IPS-18c (cell line): ENCODE measurements at regions not wholly inside any gene's neighbourhood (a gene's known extent, or its start where the extent isn't known, plus 50 kb on each side); places are given as distances from the start of the nearest gene placed in this dataset.
"Not testable (repeated sequence)": the region's sequence is repeated elsewhere in the genome, so short reads cannot be mapped to it uniquely, and the experiment has no call there.

Experiments
- H3K4me3 ChIP-seq: 2 replicates; pipeline ENCODE4 v1.7.0; 2013; ENCODE audit warnings: low read depth, mild to moderate bottlenecking, low read length, moderate library complexity; ENCODE audit not compliant: insufficient read depth
- H3K9me3 ChIP-seq: one replicate; pipeline ENCODE4 v1.6.1; 2013; ENCODE audit warnings: mild to moderate bottlenecking, low read length, moderate library complexity; ENCODE audit not compliant: control insufficient read depth, insufficient read depth

DNA sequence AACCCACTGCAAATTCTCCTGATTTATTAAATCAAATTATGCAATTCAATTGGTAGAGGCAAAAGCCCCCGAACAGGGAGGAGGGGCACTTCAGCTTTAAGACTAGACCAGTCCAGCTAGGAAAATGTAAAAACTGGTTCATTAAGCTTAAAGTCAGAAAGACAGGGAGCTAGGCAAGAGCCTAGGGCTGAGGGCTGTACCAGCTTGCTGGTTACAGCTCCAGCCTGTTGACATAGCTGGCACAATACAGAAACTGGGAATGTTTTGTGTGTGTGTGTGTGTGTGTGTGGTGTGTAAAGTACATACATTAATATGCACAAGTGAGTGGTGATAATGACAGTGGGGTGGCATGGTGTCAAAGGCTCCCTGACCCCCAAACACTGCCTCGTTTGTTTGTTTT, 307.0 kb upstream of the CELF4 start:
- no peak overlapping the region for H3K4me3 ChIP-seq

GRCh38 chr18:37871561-37871960, 306.0 kb upstream of the CELF4 start:
- Histone ChIP-seq H3K9me3 (no peaks in the 10 kb centered on the region), H3K4me3 (no peak overlapping the region)

More for the DNA sequence above, 307.0 kb upstream of the CELF4 start:
- H3K9me3 ChIP-seq, result no peaks in the 10 kb centered on the region

DNA sequence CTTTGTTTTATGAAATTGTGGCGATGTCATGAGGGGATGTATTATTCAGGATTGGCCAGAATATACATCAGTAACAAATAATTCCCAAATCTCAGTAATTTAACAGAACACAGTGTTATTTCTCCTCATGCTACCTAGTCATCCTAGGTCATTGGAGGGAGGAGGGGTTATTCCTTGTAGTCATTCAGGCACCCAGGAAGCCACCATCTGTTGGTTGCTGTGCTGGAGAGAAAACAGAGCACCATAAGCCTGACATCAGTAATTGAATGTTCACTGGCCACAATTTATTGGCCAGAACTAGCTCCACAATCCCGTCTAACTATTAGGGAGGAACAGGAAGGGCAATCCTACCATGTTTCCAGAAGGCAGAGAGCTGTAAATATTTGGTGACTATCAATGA, 303.5 kb upstream of the CELF4 start:
- H3K9me3 ChIP-seq, result no peaks in the 10 kb centered on the region
- no peak overlapping the region for H3K4me3 ChIP-seq

DNA sequence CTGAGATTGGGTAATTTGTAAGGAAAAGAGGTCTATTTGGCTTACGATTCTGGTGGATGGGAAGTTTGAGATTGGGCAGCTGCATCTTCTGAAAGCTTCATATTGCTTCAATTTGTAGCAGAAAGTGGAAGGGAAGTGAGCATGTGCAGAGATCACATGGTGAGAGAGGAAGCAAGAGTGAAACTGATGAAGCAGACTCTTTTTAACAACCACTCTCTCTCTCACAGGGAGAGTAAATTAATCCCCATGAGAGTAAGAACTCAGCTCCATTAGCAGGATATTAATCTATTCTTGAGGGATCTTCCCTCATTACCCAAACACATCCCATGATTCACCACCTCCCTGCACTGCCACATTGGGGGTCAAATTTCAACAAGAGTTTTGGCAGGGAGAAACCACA, 298.5 kb upstream of the CELF4 start:
- H3K4me3 ChIP-seq, result no peak overlapping the region
- H3K9me3 ChIP-seq, result no peaks in the 10 kb centered on the region

DNA sequence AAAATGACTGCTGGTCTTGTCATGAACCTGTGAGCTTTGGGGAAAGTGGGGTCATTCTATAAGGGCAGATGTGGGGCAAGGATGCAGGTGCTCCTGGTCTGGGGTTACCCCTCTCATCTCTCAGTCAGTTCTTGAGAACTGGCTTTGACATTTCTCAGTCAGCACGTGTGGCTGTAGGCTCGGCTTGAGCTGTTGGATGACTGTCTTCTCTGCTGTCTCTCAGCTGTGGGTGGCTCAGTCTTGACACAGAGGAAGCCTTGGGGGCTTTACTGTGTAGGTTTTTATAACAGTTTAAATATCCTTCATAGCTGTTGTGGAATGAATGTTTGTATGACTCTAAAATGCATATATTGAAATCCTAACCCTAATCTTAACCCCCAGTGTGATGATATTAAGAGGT, 296.4 kb upstream of the CELF4 start:
- H3K9me3 ChIP-seq, result no peaks in the 10 kb centered on the region
- H3K4me3 ChIP-seq, result no peak overlapping the region

DNA sequence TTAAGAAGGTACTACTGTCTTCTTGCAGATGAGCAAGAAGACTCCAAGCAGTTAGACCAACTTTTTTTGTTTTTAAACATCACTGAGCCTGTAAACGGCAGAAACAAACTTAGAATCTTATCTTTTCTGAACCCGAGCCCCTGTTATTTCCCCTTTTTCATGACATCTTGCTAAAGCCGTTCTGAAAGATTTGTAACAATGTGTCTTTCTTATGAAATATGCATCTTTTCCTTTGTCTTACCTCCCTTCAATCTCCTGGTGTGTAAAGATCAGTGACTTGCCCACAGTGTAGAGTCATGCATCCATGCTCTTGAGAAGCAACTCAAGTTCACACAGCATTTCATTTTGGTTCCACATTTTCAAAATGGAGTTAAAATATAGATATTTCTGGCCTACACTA, 288.8 kb upstream of the CELF4 start:
- Histone ChIP-seq H3K9me3 (no peaks in the 10 kb centered on the region), H3K4me3 (no peak overlapping the region)

- Histone ChIP-seq H3K4me3 (no peak overlapping the region), H3K9me3 (no peaks in the 10 kb centered on the region)
These were observed 288.1 kb upstream of the CELF4 start for GRCh38 chr18:37853706-37854105.

DNA sequence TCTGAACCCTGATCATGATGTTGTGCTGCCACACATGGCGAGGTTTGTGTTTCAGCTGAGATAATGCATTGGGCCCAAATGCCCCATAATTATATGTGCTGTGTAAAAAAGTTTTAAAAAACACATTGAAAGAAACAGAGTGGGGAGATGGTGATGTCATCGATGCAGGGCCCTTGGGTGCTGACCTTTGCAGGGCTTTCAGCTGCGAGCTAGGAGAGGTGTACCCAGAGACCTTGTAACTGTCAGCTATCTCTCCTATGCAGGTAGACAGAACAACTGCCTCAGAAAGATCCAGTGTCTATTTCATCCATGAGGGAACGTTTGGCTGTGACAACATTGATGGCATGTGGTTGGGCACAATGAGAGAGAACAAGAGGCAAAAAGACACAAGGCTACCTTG, 286.9 kb upstream of the CELF4 start:
- H3K9me3 ChIP-seq, result no peaks in the 10 kb centered on the region
- no peak overlapping the region for H3K4me3 ChIP-seq

DNA sequence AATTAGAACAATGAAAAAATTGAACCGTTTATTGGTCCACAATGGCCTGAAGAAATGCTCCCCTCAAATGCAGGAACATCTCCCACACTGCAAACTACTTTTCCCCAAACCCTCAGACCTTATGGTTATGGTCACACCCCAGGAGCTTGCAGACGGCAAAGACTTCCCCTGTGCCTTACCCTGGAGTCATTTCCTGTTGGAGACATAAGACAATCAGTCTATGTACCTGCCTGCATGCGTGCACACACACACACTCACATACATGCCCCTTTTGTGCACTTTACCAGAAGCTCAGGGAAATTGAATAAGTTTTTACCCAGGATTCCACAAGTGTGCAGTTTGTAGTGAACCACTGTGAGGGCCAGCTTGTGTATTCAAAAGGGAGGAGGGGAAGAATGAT, 281.9 kb upstream of the CELF4 start:
- no peaks in the 10 kb centered on the region for H3K9me3 ChIP-seq
- H3K4me3 ChIP-seq, result no peak overlapping the region

GRCh38 chr18:37846996-37847395, 281.4 kb upstream of the CELF4 start:
- Histone ChIP-seq H3K9me3 (no peaks in the 10 kb centered on the region), H3K4me3 (no peak overlapping the region)

DNA sequence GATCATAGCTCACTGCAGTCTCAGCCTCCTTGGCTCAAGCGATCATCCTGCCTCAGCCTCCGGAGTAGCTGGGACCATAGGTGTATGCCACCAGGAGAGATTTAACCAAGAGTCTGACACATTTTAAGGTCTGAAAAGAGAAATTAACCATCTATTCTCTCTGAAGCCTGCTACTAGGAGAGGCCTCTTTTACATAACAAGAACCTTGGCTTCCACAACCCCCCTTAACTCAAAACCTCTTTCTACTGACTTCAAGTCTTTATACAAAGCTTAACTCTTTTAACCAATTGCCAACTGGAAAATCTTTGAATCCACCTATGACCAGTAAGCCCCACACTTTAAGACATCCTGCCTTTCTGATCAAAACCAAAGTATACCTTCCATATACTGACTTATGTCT, 279.9 kb upstream of the CELF4 start:
- Histone ChIP-seq H3K4me3 (no peak overlapping the region), H3K9me3 (no peaks in the 10 kb centered on the region)

- Histone ChIP-seq H3K9me3 (no peaks in the 10 kb centered on the region), H3K4me3 (no peak overlapping the region)
These were observed 278.8 kb upstream of the CELF4 start for GRCh38 chr18:37844209-37844970.

- H3K4me3 ChIP-seq, result no peak overlapping the region
- no peaks in the 10 kb centered on the region for H3K9me3 ChIP-seq
These were observed 272.5 kb upstream of the CELF4 start for GRCh38 chr18:37838083-37838482.

DNA sequence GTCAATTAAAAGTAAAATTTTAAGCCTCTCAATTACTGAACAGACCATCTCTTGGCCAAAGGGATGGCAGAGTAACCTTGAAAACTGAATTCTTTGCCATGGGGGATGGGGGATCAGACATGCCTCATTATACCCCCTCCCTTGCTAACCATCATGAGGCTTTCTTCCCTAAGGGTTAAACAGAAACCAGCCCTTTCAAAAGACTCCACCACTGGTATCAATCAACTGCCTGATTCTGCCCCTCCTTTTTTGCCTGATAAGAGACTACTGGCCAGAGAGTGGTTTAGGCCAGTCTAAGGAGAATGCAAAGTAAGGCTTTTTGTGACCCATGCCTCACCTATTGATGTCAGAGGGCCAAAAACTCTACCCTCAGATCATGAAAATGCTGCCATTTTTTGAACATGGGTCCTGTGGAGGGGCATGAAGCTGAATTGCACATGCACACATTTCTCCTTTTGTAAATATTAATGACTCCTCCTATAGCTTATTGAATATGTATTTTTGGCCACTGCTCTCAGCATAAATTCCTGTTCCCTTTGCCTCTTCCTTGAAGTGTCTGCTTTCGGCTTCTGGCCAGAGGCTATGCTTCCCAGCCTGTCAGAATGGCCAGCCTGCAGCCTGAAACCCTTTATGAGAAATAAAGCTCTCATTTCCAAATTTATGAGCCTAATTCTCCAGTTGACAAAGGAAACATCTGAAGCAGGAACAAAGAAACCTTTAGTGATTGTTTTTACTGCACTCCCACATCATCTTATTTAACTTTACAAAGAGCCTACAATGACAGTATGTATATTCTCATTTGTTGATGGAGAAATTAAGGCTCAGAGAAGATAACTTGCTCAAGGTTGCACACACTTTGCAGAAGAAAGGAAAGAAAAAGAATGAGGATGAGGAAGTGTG, 270.7 kb upstream of the CELF4 start:
- Histone ChIP-seq H3K4me3 (no peak overlapping the region), H3K9me3 (peaks cover 3% of the 10 kb centered on the region)

DNA sequence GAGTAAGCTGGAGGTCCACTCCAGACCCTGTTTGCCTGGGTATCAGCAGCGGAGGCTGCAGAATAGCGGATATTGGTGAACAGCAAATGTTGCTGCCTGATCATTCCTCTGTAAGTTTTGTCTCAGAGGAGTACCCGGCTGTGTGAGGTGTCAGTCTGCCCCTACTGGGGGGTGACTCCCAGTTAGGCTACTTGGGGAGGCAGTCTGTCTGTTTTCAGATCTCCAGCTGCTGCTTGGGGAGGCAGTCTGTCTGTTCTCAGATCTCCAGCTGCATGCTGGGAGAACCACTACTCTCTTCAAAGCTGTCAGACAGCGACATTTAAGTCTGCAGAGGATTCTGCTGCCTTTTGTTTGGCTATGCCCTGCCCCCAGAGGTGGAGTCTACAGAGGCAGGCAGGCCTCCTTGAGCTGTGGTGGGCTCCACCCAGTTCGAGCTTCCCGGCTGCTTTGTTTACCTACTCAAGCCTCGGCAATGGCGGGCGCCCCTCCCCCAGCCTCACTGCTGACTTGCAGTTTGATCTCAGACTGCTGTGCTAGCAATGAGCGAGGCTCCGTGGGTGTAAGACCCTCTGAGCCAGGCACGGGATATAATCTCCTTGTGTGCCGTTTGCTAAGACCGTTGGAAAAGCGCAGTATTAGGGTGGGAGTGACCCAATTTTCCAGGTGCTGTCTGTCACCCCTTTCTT, 266.6 kb upstream of the CELF4 start:
- H3K4me3 ChIP-seq, H3K9me3 ChIP-seq: not testable (repeated sequence)

DNA sequence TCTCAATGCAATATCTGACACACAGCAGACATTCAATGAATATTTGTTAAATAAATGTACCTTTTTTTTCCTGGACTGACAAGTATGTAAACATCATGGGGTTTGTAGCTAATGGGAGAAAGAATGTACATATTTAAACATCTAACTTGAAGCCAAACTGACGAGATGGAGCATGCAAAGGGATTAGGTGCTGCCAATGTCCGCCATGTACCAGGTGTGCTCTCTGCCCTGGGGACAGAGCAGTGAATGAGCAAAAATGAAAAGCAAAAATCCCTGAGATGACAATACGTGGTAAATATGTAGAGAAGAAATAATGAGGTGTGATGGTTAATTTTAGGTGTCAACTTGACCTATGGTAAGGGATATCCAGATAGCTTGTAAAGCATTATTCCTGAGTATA, 247.4 kb upstream of the CELF4 start:
- Histone ChIP-seq H3K9me3 (no peaks in the 10 kb centered on the region), H3K4me3 (no peak overlapping the region)

- Histone ChIP-seq H3K4me3 (no peak overlapping the region), H3K9me3 (no peaks in the 10 kb centered on the region)
These were observed 240.3 kb upstream of the CELF4 start for GRCh38 chr18:37805773-37806404.
